ENCODE measurements at regions not wholly inside any gene's neighbourhood (a gene's known extent, or its start where the extent isn't known, plus 50 kb on each side); places are given as distances from the start of the nearest gene placed in this dataset.
"Not testable (repeated sequence)": the region's sequence is repeated elsewhere in the genome, so short reads cannot be mapped to it uniquely, and the experiment has no call there.

DNA sequence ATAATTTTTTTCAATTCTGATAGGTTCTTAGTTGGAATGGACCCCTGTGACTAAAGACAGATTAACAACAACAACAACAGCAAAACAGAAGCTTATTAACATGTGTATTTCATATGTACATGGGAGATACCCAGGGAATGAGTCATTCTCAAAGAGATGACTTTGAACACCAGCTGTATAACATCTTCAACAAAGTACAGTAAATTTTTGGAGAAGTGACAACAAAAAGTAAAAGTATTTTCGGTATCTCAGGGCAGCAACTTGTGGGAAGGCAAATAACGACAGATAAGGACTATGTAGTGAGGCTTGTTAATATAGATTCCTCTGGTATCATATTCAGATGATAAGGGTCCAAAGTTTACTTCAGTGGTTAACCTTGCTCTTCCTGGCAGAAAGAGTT is 573.4 kb upstream of the RAG2 start:
- no peak for DNase-seq (ENCODE audit: low read depth)

DNA sequence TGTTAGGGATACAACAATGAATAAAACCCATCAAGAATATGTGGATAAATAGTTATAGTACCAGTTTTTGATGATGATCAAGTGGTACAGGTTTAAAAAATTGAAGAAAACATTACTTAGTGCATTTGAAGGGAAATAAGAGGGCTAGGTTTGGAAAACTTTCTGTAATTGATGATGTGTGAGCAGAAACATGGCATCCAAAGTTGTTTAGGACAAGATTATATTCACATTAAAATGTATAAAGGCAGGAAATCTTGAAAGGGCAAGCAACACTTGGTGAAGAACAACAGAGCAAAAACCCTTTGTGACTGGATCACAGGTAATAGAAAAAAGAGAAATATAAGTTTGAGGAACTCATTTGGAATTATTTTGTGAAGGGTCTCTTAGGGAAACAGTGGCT is 572.3 kb upstream of the RAG2 start:
- no peak for DNase-seq (ENCODE audit: low read depth)

DNA sequence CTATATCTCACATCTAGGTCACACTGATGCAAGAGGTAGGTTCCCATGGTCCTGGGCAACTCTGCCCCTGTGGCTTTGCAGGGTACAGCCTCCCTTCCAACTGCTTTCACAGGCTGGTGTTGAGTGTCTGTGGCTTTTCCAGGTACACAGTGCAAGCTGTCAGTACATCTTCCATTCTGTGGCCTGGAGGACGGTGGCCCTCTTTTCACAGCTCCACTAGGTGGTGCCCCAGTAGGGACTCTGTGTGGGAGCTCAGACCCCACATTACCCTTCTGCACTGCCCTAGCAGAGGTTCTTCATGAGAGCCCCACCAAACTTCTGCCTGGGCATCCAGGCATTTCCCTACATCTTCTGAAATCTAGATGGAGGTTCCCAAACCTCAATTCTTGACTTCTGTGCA is 547.4 kb upstream of the RAG2 start:
- not testable (repeated sequence) for DNase-seq (ENCODE audit: low read depth)

DNA sequence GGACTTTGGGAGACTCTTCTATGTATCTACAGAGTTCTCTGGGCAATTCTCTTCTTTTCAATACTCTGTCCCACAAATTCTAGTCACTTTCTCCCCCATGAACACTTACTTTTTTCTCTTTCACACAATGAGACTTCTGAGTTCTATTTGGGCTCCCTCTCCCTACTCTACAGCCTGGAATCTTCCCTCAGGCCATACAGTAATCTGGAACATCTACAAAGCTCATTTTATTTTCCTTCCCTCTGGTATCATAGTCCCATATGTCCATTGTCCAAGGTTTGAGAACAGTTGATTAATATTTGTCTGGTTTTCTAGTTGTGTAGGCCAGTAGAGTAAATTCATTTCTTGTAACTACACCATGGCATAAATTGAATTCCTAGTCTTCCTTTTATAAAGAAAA is 544.6 kb upstream of the RAG2 start:
- DNase-seq (ENCODE audit: low read depth), result no peak

DNA sequence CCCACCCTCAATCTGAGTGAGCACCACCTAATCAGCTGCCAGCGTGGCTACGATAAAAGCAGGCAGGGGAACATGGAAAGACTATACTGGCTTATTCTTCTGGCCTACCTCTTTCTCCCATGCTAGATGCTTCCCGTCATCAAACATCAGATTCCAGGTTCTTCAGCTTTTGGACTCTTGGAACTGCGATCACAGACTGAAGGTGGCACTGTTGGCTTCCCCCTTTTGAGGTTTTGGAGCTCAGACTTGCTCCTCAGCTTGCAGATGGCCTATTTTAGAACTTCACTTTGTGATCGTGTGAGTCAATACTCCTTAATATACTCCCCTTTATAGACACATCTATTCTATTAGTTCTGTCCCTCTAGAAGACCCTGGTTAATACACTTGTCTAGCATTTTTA is 543.7 kb upstream of the RAG2 start:
- no peak for DNase-seq (ENCODE audit: low read depth)

DNA sequence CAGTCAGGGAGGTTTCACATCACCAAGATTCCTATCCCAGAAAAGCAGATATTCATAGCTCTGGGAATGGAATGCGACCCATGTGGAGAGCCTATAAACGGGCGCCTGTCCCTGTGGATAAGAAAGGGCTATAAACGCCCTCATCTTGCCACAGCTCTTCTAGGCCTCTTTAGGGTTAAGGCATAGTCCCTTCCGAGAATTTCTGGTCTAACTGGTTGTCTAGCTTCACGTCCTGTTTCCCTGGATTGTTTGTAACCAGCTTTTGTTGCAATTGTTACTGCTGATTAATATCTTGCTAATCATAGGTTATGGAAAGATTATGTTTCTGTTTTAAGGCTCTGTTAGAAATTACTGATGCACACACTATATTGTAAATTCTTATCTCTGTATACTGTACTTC is 537.6 kb upstream of the RAG2 start:
- not testable (repeated sequence) for DNase-seq (ENCODE audit: low read depth)

DNA sequence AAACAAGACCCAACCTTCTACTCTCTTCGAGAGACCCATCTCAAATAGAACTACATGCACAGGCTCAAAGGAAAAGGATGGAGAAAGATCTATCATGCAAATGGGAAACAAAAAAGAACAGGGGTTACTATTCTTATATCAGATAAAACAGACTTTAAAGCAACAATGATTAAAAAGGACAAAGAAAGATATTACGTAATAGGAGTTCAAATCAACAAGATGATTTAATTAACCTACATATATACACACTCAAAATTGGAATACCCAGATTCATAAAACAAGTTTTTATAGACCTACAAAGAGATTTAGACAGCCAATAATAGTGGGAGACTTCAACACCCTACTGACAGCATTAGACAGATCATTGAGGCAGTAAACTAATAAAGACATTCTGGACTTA is 536.6 kb upstream of the RAG2 start:
- DNase-seq (ENCODE audit: low read depth), result no peak

DNA sequence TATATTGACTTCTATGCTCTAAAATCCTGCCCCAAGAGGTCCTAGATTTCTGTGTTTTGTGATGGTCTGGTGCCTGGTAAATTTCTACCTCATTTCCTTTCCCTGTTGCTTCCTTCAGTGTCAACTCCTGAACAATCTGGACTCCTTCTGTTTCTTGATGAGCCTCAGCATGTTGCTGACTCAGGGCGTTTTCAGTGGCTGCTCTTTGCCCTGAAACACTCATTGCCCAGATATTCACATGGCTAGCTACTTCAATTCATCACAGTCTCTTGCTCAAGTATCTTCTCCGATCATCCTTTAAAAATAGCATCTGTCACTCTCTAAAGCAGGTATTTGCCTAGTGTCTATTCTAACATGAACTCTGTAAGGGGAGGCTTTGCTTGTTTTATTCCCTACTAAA is 526.3 kb upstream of the RAG2 start:
- DNase-seq (ENCODE audit: low read depth), result no peak

DNA sequence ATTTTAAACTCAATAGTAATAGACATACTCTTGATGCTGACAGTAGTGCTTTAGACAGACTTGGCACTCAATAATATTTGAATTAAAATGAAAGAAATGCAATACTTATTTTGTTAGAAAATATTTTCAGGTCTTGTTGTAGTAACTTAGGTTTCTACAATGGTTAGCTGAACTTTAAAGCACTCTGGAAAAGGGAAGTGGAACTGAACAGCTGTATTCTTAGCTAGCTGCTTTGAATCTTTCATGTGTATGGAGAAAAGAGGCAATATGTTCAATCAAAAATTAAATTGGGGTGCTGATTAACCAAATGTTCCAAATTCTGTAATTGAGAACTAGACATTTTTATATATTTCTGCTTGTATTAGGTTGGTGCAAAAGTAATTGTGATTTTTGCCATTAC is 517.9 kb upstream of the RAG2 start:
- DNase-seq (ENCODE audit: low read depth), result no peak

DNA sequence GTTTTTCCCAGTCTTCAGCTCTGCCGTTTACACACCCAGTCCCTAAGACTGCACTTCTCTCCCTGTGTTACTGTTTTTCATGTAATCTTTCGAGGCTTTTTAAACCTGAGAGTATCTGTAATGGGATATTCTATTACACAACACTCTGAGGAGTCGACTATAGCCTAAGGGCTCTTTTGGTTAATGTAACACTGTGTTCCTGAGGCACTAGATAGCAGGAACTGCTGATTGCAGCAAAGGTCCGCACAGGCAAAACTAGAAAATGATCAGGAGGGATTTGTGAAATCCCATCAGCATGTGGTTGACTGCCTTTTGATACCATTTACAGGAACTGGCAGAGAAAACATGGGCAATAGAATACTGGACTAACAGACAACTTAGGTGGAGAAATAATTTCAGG is 512.3 kb upstream of the RAG2 start:
- DNase-seq (ENCODE audit: low read depth), result no peak

DNA sequence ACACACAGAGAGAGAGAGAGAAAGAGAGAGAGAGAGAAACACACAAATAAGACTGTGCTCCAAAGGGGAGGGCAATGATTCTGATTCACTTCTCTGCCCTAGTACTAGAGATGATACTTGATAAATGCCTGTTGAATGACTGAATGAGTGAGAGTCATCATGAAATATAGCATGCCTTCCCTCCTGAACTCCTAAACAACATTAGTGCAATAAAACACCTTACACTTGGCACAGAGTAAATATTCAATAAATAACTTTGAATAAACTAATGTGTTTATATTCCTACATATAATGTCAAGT is 511.2 kb upstream of the RAG2 start:
- DNase-seq (ENCODE audit: low read depth), result no peak

DNA sequence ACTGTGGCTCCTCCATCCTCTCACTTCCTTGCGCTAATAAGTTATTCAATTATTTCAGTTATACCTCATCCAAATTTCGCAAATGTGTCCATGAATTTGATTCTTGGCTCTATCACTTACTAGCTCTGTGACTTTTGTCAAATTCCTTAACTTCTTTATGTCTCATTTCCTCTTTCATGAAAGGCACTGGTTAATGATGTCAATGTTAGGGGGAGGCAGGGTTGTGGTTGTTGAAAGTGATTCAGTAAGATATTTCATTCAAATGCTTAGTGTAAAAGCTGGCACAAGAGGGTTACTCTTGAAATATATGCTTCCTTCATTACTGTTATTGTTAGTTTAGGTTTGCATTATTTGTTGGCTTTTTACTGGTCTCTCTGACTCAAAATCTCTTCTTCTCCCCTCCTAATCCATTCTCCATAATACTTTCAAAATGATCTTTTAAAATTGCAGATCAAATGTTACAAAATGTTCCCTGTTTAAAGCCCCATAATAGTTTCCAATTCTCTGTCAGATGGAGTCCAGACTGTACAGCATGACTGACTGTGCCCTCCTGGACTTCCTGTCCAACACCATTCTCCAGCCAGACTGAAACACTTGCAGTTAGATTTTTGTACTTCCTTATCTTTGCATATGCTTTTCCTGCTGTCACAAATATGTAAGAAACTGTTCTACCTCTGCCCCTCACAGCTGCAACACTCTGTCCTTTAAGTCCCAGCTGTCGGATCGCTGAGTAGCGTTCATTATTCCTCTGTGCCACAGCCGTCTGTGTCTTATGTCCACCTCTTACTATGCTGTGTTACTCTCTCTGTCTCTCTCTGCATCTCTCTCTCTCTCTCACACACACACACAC is 510.6 kb upstream of the RAG2 start:
- no peak for DNase-seq (ENCODE audit: low read depth)

DNA sequence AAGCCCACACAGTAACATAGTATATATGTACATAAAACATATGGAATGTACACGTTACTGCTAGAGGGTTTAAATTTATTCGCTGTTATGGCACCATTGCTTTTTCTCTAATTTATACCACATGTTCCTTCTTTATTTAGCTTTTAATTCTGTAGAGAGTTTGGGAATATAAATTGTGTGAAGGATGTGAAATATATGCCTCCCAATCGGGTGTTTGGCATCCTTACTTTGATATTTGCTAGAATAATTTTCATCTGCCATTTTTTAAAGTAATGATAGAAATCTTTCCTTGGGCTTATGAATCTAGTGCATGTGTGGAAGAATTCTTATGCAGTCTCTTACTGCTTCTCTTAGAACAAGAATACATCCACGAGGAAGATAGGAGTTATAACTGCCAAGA is 509.8 kb upstream of the RAG2 start:
- no peak for DNase-seq (ENCODE audit: low read depth)

DNA sequence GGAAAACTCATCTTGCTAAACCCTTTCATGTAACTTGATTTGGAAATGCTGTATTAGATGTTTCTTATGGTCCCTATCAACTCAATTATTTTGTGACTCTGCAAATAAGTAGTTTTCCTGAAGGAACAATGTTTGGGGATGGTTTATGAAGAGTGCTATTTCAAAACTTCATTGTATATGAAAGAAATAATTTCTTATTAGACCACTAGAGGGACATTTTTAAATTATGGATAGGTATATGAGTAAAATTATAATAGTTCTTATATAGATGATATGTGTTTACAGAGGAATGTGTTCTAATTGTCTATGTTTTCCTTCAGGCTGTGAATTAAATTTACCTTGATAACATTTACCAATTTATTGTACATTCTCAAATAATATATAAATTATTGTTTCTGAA is 509.4 kb upstream of the RAG2 start:
- no peak for DNase-seq (ENCODE audit: low read depth)

DNA sequence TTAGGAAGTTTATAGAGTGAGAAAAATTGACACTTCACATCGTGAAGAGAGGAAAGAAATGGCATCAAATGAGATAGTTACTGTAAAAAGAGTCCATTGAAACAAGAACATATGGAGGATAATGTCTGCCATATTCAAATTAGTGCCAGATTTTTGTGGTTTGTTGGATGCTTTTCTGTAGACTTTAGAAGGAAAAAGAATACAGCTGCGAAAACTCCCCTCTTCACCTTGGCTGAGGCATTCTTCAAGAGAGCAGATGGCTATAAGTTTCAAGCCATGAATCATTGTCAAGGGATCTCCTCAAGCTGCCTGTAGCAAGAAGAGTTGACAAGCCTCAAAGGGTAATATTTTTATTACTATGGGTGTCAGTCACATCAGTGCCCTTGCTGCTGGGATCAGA is 507.4 kb upstream of the RAG2 start:
- DNase-seq (ENCODE audit: low read depth), result no peak

DNA sequence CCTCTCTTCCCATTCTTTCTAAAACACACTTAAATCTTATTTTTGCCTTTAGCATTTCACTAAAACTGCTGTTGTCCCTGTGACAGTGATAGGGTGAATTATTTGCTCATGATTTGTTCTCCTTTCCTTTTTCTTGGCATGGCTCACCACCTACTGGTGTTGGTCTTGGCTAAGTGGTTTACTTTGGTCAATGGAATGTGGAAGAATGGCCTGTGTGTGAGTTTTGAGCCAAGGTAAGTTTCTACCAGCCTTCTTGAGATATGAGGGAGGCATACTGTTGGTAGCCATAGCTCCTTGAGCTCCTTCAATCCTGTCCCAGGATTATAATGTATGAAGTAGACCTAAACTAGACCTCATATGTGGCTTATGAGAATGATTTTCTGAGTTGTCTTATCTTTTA is 506.3 kb upstream of the RAG2 start:
- DNase-seq (ENCODE audit: low read depth), result no peak

DNA sequence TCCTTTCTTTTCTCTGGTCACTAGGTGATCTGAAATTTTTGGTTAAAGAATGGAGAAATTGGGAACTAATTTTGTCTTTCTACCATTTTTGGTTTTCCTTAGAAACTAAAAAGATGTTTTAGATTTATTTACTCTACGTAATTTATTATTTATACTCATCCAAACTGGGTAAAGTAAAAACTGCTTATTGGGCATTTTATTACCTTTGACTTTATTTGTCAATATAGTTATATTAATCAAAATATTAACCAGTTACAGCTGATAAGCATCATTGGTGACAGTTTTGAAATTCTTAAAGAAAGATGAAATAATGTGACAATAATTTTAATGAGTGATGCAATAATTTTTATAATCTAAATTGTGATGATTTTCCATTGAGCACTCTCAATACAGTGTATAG is 502.0 kb upstream of the RAG2 start:
- DNase-seq (ENCODE audit: low read depth), result no peak

DNA sequence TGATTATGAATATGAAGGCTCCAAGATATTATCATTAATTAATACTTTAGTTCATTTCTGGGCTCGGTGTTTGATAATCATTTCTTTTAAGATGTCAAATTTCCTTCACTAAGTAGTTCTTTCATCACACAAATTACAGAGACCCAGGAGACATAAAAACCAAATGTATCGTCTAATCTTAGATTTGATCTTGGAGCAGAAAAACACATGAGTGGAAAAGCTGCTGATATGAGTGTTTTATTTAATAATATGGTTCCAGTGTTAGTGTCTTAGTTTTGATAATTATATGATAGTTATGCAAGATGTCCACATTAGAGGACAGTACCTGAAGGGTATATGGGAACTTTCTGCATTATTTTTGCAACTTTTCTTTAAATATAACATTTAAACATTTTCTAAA is 494.5 kb upstream of the RAG2 start:
- no peak for DNase-seq (ENCODE audit: low read depth)

DNA sequence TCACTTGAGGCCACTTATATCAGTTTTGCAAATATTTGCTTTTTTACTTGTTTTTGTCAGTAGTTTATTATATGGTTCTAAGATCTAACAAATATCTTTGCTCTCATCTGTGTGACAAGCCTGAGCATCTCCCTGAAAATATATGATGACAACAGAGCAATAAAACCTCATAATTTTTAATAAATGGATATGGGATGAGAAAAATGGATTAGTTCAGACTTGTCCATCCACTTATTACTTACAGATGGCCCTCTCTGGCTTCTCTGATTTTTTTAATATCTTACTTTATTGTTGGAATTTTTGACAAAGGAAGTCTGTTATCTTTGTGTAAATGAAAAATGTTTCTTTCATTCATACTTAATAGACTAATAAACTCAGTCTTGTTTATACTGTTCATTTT is 491.4 kb upstream of the RAG2 start:
- no peak for DNase-seq (ENCODE audit: low read depth)

DNA sequence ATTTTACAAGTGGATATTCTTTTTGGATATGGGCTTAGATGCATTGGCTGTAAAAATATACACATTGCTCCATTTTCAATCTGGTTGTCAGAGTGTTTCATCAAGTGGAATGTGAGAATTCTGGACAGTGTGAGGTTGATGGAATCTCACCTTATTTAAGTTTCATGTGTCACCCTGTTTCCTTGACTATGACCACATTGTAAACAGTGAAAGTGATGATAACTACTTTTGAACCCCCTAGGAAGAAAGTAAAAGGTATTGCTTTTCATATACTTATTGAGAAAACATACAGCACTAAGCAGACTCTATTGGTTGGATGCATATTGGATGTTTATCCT is 490.5 kb upstream of the RAG2 start:
- no peak for DNase-seq (ENCODE audit: low read depth)

DNA sequence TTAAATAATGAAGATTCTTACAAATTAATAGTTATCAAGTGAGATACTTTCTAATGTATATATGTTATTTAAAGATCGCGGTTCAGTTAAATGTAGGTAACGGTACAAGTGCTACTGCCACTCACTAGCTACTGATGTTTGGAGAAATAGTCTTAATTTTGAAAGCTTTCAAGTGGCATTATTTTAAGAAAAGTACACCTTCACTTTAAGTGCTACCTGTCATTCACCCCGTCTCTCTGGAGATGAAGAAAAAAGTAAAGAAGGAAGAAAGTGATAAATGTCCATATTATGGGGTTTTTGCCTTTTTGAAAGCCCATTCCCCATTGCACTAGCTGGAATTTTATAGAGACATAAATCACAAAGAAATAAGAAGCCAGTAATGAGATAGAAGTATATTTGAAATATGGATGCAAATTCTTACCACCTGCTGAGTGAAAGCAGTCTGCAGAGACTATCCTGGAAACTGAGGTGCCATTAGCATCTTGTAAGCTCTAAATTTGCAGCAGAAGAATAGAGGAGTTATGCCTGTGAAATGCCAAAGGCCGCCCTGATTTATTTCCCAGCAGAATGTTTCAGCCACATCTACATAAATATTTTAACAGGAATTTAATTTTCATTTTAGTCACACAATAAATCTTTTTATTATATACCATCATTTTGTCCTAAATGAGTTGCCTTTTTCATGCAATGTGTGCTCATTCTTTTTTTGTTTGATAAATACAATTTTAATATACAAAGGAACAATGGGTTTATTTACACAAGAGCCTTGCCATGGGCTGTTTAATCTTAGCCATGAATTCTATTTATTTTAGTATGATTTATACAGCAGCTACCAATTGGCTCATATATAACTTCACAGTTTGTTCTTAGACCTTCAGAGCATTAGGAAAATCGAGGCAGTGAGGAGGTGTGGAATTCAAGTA is 489.9 kb upstream of the RAG2 start:
- DNase-seq (ENCODE audit: low read depth), result no peak

DNA sequence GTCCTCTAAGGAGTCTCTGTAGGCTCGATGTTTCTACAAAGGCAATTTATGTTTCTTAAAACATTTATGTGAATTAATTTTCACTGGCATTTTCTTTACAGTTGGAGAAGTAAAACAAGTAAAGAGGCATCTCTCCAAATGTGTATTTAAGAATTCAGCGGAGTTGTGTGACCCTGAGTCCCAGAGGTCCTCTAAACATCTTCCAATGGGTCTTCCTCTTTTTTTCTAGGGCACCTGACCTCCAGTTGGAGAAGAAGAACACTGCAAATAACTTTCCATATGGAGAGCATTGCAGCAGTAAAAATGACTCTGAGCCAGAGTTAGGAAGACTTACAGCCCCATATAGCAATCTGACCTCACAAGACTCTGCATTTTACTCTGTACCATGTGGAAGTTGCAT is 480.5 kb upstream of the RAG2 start:
- DNase-seq (ENCODE audit: low read depth), result no peak

DNA sequence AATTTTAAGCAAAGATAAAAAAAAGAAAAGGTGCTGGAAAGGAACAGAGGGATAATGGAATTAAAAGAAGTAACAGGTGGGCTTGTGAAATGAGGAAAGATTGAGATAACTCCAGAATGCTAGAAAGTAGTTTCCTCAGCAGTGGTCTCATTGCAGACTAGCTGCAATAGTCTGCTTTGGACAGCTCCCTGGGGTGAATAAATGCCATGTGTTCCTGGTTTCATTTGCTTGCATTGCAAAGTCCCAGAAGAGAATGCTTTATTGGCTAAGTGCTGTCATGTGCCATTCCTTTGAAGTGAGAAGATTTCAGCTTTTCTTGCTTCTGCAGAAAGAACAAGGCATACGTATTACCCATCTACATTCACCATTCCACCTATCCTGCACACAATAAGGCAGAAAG is 478.8 kb upstream of the RAG2 start:
- DNase-seq (ENCODE audit: low read depth), result no peak

DNA sequence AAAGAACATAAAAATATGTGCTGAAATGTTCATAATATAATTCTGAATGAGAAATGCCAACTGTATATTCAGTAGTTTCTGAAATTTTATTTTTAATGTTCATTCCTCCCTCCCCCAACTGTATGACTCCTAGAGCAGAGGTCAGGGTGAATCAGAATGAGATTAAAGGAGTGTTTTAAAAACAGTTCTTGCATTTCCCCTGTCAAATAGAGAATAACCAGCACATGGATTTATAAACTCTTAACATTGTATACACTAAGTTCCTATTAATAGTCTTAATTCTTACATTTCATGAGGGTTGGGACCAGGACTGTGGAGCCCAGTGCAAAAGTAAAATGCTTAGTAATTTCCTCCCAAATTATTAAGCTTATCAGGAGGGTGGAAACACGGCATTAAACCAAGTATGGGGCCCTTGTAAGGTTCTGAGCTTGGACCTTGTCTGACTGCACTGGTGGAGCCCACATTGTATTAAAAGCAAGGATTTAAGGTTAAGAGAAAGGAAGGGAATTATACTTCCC is 474.6 kb upstream of the RAG2 start:
- DNase-seq (ENCODE audit: low read depth), result no peak
